Lung (tissue), 11 donors: ENCODE measurements at regions not wholly inside any gene's neighbourhood (a gene's known extent, or its start where the extent isn't known, plus 50 kb on each side); places are given as distances from the start of the nearest gene placed in this dataset.

ENCODE experiments used
- ATAC-seq: fragments of 200-7000 bp; cut with Tn5 transposase; one replicate; pipeline ENCODE4 v1.9.1; 2020; ENCODE audit warnings: moderate number of reproducible peaks; ENCODE audit not compliant: insufficient read depth, low FRiP score
- DNase-seq, 3 donors: peaks; one replicate each; pipeline ENCODE4 v3.0.0-alpha.2; 2013 to 2017
- H3K27ac ChIP-seq, 2 donors: one replicate each; pipeline ENCODE4 v1.5.1; 2013; ENCODE audit warnings: mild to moderate bottlenecking in 2 of 2, moderate library complexity in 2 of 2, control low read depth in 1 of 2, inconsistent platforms in 1 of 2, low read depth in 1 of 2, low read length in 1 of 2
- H3K27me3 ChIP-seq, 3 donors: one replicate each; pipeline ENCODE4 v1.5.1; 2013; ENCODE audit warnings: low read length in 2 of 3; ENCODE audit not compliant: control insufficient read depth in 3 of 3, insufficient read depth in 3 of 3
- H3K36me3 ChIP-seq, 4 donors: one replicate each; pipeline ENCODE4 v1.5.1; 2013; ENCODE audit warnings: low read length in 4 of 4, mild to moderate bottlenecking in 1 of 4, moderate library complexity in 1 of 4; ENCODE audit not compliant: control insufficient read depth in 4 of 4, insufficient read depth in 4 of 4
- H3K4me1 ChIP-seq, 5 donors: one replicate each; pipeline ENCODE4 v1.5.1; 2013; ENCODE audit warnings: low read length in 5 of 5, mild to moderate bottlenecking in 2 of 5, moderate library complexity in 1 of 5; ENCODE audit not compliant: control insufficient read depth in 5 of 5, insufficient read depth in 5 of 5
- H3K4me3 ChIP-seq: one replicate; pipeline ENCODE4 v1.5.1; 2013; ENCODE audit warnings: mild to moderate bottlenecking, control low read depth, moderate library complexity
- H3K9ac ChIP-seq, 2 donors: one replicate each; pipeline ENCODE4 v1.5.1; 2013; ENCODE audit warnings: low read length in 2 of 2, control low read depth in 1 of 2; ENCODE audit not compliant: insufficient read depth in 1 of 2
- H3K9me3 ChIP-seq, 4 donors: one replicate each; pipeline ENCODE4 v1.5.1; 2013; ENCODE audit warnings: low read length in 3 of 4, mild to moderate bottlenecking in 1 of 4, moderate library complexity in 1 of 4; ENCODE audit not compliant: control insufficient read depth in 4 of 4, insufficient read depth in 3 of 4
- WGBS, 2 donors: extraction: QIAGEN DNeasy Blood & Tissue Kit; methylation state at CpG; one replicate each; pipeline ENCODE4 v1.1.7; 2013; 5-methylcytosine and 5-hydroxymethylcytosine counted together
- TF ChIP-seq, protein P1 (sequence below): IDR thresholded peaks from 2 replicates; pipeline ENCODE4 v1.5.1; 2012; ENCODE audit warnings: mild to moderate bottlenecking; ENCODE audit errors: control extremely low read depth, extremely low read depth
- donor health status: control.
- donor health status: control.
- donor health status: Bipolar disorder and iron deficiency.
- donor health status: healthy.
- donor health status: DM: yes; HTN: yes; CAD: no.

- no peak overlapping the region for H3K27ac ChIP-seq
- WGBS, 2 donors, result 49 to 72% methylated on average over 1 of the region's 1 CpG
- peaks cover 0 to 6% (median under 1%) of the 10 kb centered on the region in 4 donors for H3K9me3 ChIP-seq
- H3K27me3 ChIP-seq, result no peaks in the 10 kb centered on the region
- TF ChIP-seq, protein P1, sequence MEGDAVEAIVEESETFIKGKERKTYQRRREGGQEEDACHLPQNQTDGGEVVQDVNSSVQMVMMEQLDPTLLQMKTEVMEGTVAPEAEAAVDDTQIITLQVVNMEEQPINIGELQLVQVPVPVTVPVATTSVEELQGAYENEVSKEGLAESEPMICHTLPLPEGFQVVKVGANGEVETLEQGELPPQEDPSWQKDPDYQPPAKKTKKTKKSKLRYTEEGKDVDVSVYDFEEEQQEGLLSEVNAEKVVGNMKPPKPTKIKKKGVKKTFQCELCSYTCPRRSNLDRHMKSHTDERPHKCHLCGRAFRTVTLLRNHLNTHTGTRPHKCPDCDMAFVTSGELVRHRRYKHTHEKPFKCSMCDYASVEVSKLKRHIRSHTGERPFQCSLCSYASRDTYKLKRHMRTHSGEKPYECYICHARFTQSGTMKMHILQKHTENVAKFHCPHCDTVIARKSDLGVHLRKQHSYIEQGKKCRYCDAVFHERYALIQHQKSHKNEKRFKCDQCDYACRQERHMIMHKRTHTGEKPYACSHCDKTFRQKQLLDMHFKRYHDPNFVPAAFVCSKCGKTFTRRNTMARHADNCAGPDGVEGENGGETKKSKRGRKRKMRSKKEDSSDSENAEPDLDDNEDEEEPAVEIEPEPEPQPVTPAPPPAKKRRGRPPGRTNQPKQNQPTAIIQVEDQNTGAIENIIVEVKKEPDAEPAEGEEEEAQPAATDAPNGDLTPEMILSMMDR, result no peak
- DNase-seq, result peak in 1 of 3 donors; percentile 13
- H3K36me3 ChIP-seq, result no peaks in the 10 kb centered on the region
- no peak overlapping the region for H3K9ac ChIP-seq
- ATAC-seq, result no peak
- H3K4me1 ChIP-seq, result no peaks in the 10 kb centered on the region
- H3K4me3 ChIP-seq, result no peak overlapping the region
These were observed 101.5 kb upstream of the GHR start for GRCh38 chr5:42321785-42322184.

GRCh38 chr5:42337143-42337542 is 86.1 kb upstream of the GHR start:
- Histone ChIP-seq H3K4me3 (no peak overlapping the region), H3K4me1 (no peaks in the 10 kb centered on the region), H3K27ac (no peak overlapping the region), H3K9me3 (peaks cover 0 to 17% (median 10%) of the 10 kb centered on the region in 4 donors), H3K9ac (no peak overlapping the region), H3K36me3 (no peaks in the 10 kb centered on the region), H3K27me3 (no peaks in the 10 kb centered on the region)
- DNase-seq (no peak), ATAC-seq (no peak)
- 96 to 97% methylated on average over 3 of the region's 3 CpGs for WGBS, 2 donors
- TF ChIP-seq, protein P1, result no peak

DNA sequence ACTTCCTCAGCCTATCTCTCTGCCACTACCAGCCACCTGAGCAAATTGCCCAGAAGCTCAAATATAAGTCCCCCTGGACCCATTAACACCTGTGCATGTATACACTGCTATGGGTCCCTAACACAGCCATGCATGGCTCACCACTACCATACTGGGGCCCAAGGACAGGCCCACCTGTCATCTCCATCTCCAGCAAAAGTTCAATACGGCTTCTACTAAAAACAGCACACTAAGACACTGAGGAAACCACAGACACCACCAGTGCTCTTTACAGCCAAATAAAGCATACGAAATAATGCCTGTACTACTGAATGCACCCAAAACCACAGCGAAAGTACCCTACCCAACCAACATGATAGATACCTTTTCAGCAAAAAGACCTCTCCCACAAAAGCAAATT is 85.6 kb upstream of the GHR start:
- Histone ChIP-seq H3K27me3 (no peaks in the 10 kb centered on the region), H3K27ac (no peak overlapping the region), H3K9me3 (peaks cover 0 to 17% (median 10%) of the 10 kb centered on the region in 4 donors), H3K4me1 (no peaks in the 10 kb centered on the region), H3K9ac (no peak overlapping the region), H3K36me3 (no peaks in the 10 kb centered on the region), H3K4me3 (no peak overlapping the region)
- no peak for DNase-seq
- TF ChIP-seq, protein P1, result no peak
- no peak for ATAC-seq
- WGBS, 2 donors, result 88 to 89% methylated on average over 3 of the region's 3 CpGs

GRCh38 chr5:42338136-42338535 is 85.1 kb upstream of the GHR start:
- no peak overlapping the region for H3K4me3 ChIP-seq
- H3K4me1 ChIP-seq, result no peaks in the 10 kb centered on the region
- no peaks in the 10 kb centered on the region for H3K36me3 ChIP-seq
- DNase-seq, result no peak
- 85 to 95% methylated on average over 1 of the region's 1 CpG for WGBS, 2 donors
- H3K27ac ChIP-seq, result no peak overlapping the region
- no peak overlapping the region for H3K9ac ChIP-seq
- no peaks in the 10 kb centered on the region for H3K27me3 ChIP-seq
- no peak for ATAC-seq
- TF ChIP-seq, protein P1, result no peak
- H3K9me3 ChIP-seq, result peaks cover 0 to 17% (median 10%) of the 10 kb centered on the region in 4 donors
